Activated T-cell treated with anti-CD3 and anti-CD28 coated beads, Interleukin-2, amount 50 U/mL, for 72 hours (primary cell): ENCODE measurements at regions not wholly inside any gene's neighbourhood (a gene's known extent, or its start where the extent isn't known, plus 50 kb on each side); places are given as distances from the start of the nearest gene placed in this dataset.

Source experiments
- ATAC-seq, 2 donors: fragments of 150-1000 bp; cut with Tn5 transposase; replicated peaks in 1 of 2; 2 replicates each; pipeline ENCODE4 v1.10.0; 2021; ENCODE audit warnings: moderate library complexity in 2 of 2, mild to moderate bottlenecking in 1 of 2
- DNase-seq, 2 donors: peaks; one replicate each; pipeline ENCODE4 v3.0.0; 2021 to 2022; ENCODE audit warnings: mixed read lengths in 1 of 2
- H3K27ac Mint-ChIP-seq: one replicate; pipeline ENCODE4 v1.8.0; 2022; ENCODE audit warnings: mild to moderate bottlenecking, moderate library complexity, mixed read lengths
- H3K27me3 Mint-ChIP-seq: one replicate; pipeline ENCODE4 v1.8.0; 2022; ENCODE audit warnings: low read depth, mixed read lengths
- H3K36me3 Mint-ChIP-seq, 2 donors: one replicate each; pipeline ENCODE4 v1.8.0; 2022; ENCODE audit warnings: mixed read lengths in 2 of 2, mild to moderate bottlenecking in 1 of 2; ENCODE audit not compliant: insufficient read depth in 2 of 2
- H3K4me1 Mint-ChIP-seq: one replicate; pipeline ENCODE4 v1.8.0; 2022; ENCODE audit warnings: low read depth, mixed read lengths
- H3K4me3 Mint-ChIP-seq, 2 donors: one replicate each; pipeline ENCODE4 v1.8.0; 2022; ENCODE audit warnings: mild to moderate bottlenecking in 2 of 2, mixed read lengths in 2 of 2, moderate library complexity in 2 of 2
- H3K9me3 Mint-ChIP-seq, 2 donors: one replicate each; pipeline ENCODE4 v1.8.0; 2022; ENCODE audit warnings: mixed read lengths in 2 of 2

DNA sequence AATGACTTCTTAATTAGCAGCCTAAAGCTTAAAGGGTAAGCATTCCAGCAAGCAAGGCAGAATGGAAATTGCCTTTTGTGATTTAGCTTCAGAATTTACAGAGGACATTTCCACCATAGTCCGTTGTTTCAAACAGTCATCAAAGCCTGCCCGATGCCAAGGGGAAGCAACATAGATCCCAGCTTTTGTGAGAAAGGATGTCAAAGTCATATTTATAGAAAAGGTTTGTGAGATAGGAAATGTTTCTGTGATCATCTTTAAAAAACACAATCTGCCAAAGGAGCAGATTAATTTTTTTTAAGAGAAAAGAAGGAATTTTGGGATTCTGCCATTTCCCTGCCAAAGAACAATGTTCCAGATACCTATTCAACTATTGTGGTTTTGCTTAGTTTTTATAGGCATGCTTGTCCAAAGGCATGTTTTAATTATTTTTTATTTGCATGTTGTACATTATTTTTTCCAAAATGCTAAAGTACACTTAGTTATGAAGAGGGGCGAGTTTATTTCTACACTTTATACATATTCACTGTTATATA lies 346.9 kb downstream of the ZNF608 start:
- Mint-ChIP-seq H3K4me3 (no peak overlapping the region), H3K27me3 (no peaks in the 10 kb centered on the region), H3K36me3 (no peaks in the 10 kb centered on the region), H3K9me3 (peaks cover 0 to 3% of the 10 kb centered on the region in 2 donors), H3K27ac (no peak overlapping the region), H3K4me1 (no peaks in the 10 kb centered on the region)
- DNase-seq (no peak), ATAC-seq (no peak)

GRCh38 chr5:124398460-124398859 lies 348.0 kb downstream of the ZNF608 start:
- Mint-ChIP-seq H3K4me1 (no peaks in the 10 kb centered on the region), H3K27ac (no peak overlapping the region), H3K4me3 (no peak overlapping the region), H3K9me3 (peaks cover 2 to 3% of the 10 kb centered on the region in 2 donors), H3K36me3 (no peaks in the 10 kb centered on the region), H3K27me3 (no peaks in the 10 kb centered on the region)
- ATAC-seq, result no peak
- DNase-seq, result no peak

DNA sequence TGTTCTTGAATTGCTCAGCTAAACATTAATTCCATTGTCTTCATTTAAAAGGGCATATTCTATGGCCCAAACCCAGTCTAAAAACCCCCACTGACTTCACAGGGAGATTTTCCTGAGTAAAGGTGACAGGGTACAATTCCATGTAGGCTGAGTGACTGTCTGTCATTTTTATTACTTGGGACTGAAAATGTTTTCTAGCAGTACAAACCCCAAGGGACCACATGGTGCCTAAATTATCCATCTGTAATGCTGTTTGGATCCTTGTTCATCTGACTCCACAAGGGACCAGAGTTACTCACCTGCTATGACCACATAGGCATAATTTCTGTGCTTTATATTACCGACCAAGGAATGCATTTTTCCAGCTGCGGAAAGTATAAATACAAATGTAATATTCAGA lies 349.1 kb downstream of the ZNF608 start:
- Mint-ChIP-seq H3K4me3 (no peak overlapping the region), H3K27ac (no peak overlapping the region), H3K4me1 (no peaks in the 10 kb centered on the region), H3K9me3 (peaks cover 2 to 3% of the 10 kb centered on the region in 2 donors), H3K27me3 (no peaks in the 10 kb centered on the region), H3K36me3 (no peaks in the 10 kb centered on the region)
- DNase-seq (no peak), ATAC-seq (no peak)

DNA sequence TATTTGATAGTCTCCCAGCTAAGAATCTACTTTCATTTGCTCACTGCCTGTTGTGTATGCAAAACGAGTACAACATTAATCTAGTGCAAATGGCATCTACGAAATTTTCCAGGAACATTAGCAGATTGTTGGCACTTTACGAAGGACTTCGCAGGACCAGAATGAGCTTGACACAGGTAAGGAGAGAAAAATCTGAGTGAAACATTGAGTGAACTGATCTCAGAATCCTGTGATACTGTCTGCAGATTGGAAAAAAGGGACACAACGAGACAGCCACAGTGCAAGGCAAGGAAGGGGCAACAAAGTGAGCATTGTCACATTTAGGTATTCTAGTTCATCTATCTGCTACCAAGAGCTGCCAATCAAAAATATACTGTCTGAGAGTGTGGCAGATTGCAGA lies 350.5 kb downstream of the ZNF608 start:
- ATAC-seq (no peak), DNase-seq (no peak)
- Mint-ChIP-seq H3K4me3 (no peak overlapping the region), H3K9me3 (peaks cover 3% of the 10 kb centered on the region in 2 donors), H3K27ac (no peak overlapping the region), H3K4me1 (no peaks in the 10 kb centered on the region), H3K36me3 (peaks cover 0 to 2% of the 10 kb centered on the region in 2 donors), H3K27me3 (no peaks in the 10 kb centered on the region)

- Mint-ChIP-seq H3K9me3 (peaks cover 3% of the 10 kb centered on the region in 2 donors), H3K27ac (no peak overlapping the region), H3K36me3 (peaks cover 0 to 2% of the 10 kb centered on the region in 2 donors), H3K4me1 (no peaks in the 10 kb centered on the region), H3K27me3 (no peaks in the 10 kb centered on the region), H3K4me3 (no peak overlapping the region)
- no peak for DNase-seq
- no peak for ATAC-seq
These were observed 351.2 kb downstream of the ZNF608 start for GRCh38 chr5:124395287-124395686.

DNA sequence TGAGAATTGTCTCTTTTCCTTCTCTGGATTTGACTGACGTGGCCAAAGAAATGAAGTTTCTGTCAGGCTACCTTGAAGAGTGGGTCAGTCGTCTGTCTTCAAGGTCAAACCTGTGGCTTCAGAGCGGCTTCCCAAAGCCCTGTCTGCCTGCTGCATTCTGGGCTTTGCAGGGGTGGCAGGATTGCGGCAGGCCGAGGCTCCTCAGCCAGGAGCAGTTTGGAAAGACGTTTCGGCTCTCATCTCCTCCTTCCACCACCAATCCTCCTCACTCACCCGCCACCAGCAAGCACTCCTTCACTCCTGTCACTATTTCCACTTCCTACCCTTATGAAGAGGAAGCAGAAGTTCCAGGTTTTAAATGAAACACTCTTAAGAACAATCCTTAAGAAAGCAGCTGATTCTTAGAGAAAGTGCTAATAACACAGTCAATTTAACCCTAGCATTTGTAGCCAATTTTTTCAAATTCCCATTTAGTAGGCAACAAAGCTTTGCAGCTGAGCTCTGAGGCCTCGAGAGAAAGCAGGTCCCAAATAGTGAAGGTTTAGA lies 351.7 kb downstream of the ZNF608 start:
- Mint-ChIP-seq H3K4me3 (no peak overlapping the region), H3K27ac (no peak overlapping the region), H3K36me3 (peaks cover 0 to 2% of the 10 kb centered on the region in 2 donors), H3K27me3 (no peaks in the 10 kb centered on the region), H3K4me1 (no peaks in the 10 kb centered on the region), H3K9me3 (peaks cover 3 to 5% of the 10 kb centered on the region in 2 donors)
- ATAC-seq (no peak), DNase-seq (no peak)

DNA sequence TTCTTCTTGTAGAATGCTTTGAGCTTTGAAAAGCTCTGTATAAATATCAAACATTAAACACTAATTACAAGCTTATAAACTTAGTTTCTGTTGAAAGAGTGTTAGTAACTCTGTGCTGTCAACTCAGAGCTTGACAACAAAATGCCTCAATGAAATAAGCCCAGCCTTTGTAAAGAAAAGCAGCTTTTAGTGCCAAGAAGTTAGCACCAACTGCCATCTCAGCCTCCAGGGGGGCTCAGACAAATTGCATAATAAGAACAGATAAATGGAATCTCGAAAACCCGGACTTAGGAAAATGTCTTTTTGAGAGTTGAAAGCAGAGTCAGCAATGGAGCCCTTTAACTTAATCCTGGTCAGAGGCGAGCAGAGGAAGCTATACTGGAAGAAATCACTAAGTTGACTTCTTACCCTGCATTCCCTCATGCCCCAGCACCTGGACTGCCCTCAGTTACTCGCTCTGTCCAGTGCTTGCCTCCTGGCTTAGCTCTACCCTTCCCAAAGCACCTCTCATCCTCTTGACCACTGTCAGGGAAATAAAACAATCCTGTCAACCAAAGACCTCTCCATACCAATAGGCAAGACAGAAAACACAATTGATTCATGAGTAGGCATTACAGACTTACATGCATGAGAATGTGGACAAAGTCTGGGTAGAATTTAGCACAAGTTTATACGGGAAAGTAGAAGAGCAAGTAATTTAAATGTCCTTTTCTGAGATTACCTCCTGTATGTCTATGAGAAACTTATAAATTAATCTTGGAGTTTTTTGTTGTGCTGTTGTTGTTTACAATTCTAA lies 352.7 kb downstream of the ZNF608 start:
- no peaks in the 10 kb centered on the region for H3K27me3 Mint-ChIP-seq
- H3K4me1 Mint-ChIP-seq, result no peaks in the 10 kb centered on the region
- DNase-seq (no peak), ATAC-seq (no peak)
- H3K36me3 Mint-ChIP-seq, result peaks cover 0 to 2% of the 10 kb centered on the region in 2 donors
- H3K27ac Mint-ChIP-seq, result no peak overlapping the region
- no peak overlapping the region for H3K4me3 Mint-ChIP-seq
- peaks cover 0 to 6% of the 10 kb centered on the region in 2 donors for H3K9me3 Mint-ChIP-seq

DNA sequence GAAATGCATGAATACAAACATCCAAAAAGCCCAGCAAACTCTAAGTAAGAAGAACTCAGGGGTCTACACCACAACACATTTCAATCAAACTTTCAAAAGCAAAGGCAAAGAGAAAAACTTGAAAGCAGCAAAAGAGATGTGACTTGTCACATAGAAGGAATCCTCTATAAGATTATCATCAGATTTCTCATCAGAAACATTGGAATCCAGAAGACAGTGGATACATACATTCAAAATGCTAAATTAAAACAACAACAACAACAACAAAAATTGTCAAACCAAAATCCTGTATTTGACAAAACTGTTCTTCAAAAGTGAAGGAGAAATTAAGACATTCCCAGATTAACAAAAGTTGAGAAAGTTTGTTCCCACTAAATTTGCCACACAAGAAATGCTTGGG lies 362.7 kb downstream of the ZNF608 start:
- Mint-ChIP-seq H3K4me3 (no peak overlapping the region), H3K4me1 (no peaks in the 10 kb centered on the region), H3K27me3 (no peaks in the 10 kb centered on the region), H3K9me3 (peaks cover 12 to 21% of the 10 kb centered on the region in 2 donors), H3K27ac (no peak overlapping the region), H3K36me3 (peaks cover 7 to 10% of the 10 kb centered on the region in 2 donors)
- DNase-seq (no peak), ATAC-seq (no peak)

- no peak for DNase-seq
- Mint-ChIP-seq H3K27ac (no peak overlapping the region), H3K4me1 (no peaks in the 10 kb centered on the region), H3K27me3 (no peaks in the 10 kb centered on the region), H3K36me3 (peaks cover 4 to 7% of the 10 kb centered on the region in 2 donors), H3K9me3 (peaks cover 6 to 8% of the 10 kb centered on the region in 2 donors), H3K4me3 (no peak overlapping the region)
- ATAC-seq, result no peak
These were observed 369.1 kb downstream of the ZNF608 start for GRCh38 chr5:124377386-124377785.

DNA sequence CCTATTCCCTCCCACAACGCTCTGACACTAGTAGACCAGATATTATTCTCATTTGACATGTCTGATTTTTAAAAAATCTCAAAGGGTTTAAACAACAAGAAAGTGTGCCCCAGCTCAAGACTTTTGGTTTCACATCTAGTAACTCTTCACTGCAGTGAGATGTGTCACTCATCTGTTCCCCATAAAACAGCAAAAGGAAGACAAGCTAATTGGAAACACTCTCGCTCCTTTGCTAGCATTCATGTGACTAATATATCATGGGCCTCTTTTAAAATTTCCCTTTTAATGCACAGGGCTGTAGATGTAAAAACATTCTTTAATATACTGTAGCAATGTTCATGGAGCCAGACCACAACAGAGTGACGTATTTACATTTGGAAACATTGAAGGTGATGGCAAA lies 372.6 kb downstream of the ZNF608 start:
- Mint-ChIP-seq H3K4me1 (no peaks in the 10 kb centered on the region), H3K27ac (no peak overlapping the region), H3K36me3 (no peaks in the 10 kb centered on the region), H3K9me3 (peaks cover 4% of the 10 kb centered on the region in 2 donors), H3K27me3 (no peaks in the 10 kb centered on the region), H3K4me3 (no peak overlapping the region)
- ATAC-seq (no peak), DNase-seq (no peak)

GRCh38 chr5:124372457-124372856 lies 374.0 kb downstream of the ZNF608 start:
- no peak for ATAC-seq
- no peaks in the 10 kb centered on the region for H3K4me1 Mint-ChIP-seq

DNA sequence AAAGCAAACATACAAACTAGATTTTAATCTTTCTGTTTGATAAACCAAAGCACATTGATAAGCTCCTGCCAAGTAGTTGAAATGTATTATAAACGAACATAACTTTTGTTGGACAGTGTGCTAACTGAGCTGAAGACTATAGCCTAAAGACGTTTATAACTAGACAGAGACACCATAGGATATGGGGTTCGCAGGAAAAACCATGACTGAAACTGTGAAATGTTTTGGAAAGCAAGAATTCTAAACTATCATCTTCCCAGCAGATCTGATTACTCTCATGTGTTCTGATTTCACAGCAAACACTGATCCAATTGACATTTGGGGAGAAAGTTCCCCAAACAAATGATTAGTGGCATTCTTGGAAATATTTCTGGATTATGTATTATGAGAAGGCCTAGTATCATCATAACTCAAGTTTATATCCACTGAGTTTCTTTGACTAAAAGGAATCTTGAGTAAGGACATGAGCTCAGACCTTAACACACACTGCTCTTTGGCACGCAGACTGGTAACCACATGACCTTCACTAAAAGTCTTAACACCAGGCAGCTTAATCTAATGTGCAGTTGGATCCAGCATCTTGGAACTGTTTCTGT lies 375.2 kb downstream of the ZNF608 start:
- Mint-ChIP-seq H3K27ac (no peak overlapping the region), H3K9me3 (peaks cover 4% of the 10 kb centered on the region in 2 donors), H3K27me3 (no peaks in the 10 kb centered on the region), H3K36me3 (no peaks in the 10 kb centered on the region), H3K4me1 (no peaks in the 10 kb centered on the region), H3K4me3 (no peak overlapping the region)
- ATAC-seq (no peak), DNase-seq (no peak)

More at GRCh38 chr5:124372457-124372856, 374.0 kb downstream of the ZNF608 start:
- Mint-ChIP-seq H3K9me3 (peaks cover 4% of the 10 kb centered on the region in 2 donors), H3K27me3 (no peaks in the 10 kb centered on the region), H3K27ac (no peak overlapping the region), H3K4me3 (no peak overlapping the region), H3K36me3 (no peaks in the 10 kb centered on the region)
- no peak for DNase-seq

GRCh38 chr5:124370601-124371000 lies 375.8 kb downstream of the ZNF608 start:
- DNase-seq, result no peak
- Mint-ChIP-seq H3K27ac (no peak overlapping the region), H3K27me3 (no peaks in the 10 kb centered on the region), H3K36me3 (no peaks in the 10 kb centered on the region), H3K4me1 (no peaks in the 10 kb centered on the region), H3K4me3 (no peak overlapping the region), H3K9me3 (peaks cover 4% of the 10 kb centered on the region in 2 donors)
- ATAC-seq, result no peak
